GM12878 (cell line): ENCODE measurements at regions not wholly inside any gene's neighbourhood (a gene's known extent, or its start where the extent isn't known, plus 50 kb on each side); places are given as distances from the start of the nearest gene placed in this dataset.

Source experiments
- ATAC-seq: fragments of 200-7000 bp; cut with Tn5 transposase; 3 replicates; pipeline ENCODE4 v1.9.1; 2020; ENCODE audit warnings: mild to moderate bottlenecking, moderate library complexity
- BruUV-seq: library from RNA; stranded (reverse); fragments of 400-500 nt; replicated peaks from 2 replicates; lab custom pipeline; 2021; lab: Mats Ljungman, UMichigan
- CTCF ChIA-PET: fragments of 300-600 bp; sonication (Branson Sonifier 250); formaldehyde crosslinking; extraction: SDS; loops from one replicate; lab custom pipeline; 2021; ENCODE audit warnings: inconsistent platforms; lab: Yijun Ruan, JAX
- POLR2A ChIA-PET: fragments of 350-600 bp; formaldehyde crosslinking; extraction: SDS; loops from one replicate; lab custom pipeline; 2021; ENCODE audit warnings: inconsistent platforms; lab: Charles Lee
- RAD21 ChIA-PET: fragments of 300-600 bp; sonication (Branson Sonifier 250); formaldehyde crosslinking; loops from one replicate; lab custom pipeline; 2023; ENCODE audit warnings: antibody characterized with exemption; ENCODE audit not compliant: unreplicated experiment; lab: Charles Lee
- SMC1A ChIA-PET: fragments of 300-600 bp; sonication (Branson Sonifier 250); formaldehyde crosslinking; loops from one replicate; lab custom pipeline; 2023; ENCODE audit not compliant: unreplicated experiment, uncharacterized antibody; lab: Charles Lee
- DNase-seq: peaks from one replicate; pipeline ENCODE4 v3.0.0-alpha.2; 2011; ENCODE audit warnings: low read depth, low spot score
- FAIRE-seq: peaks from 3 replicates; lab custom pipeline; 2011; peaks lifted over from hg19 to GRCh38; lab: Jason Lieb, UNC
- H2AFZ ChIP-seq: 2 replicates; pipeline ENCODE4 v1.6.0; 2011; ENCODE audit warnings: low read depth, low read length, control low read depth; ENCODE audit not compliant: control insufficient read depth
- H3K27ac ChIP-seq: 2 replicates; pipeline ENCODE4 v1.5.1; 2011; ENCODE audit warnings: control low read depth; ENCODE audit not compliant: control insufficient read depth, insufficient read depth
- H3K27me3 ChIP-seq, 2 experiments: replicated peaks in 1 of 2; 2 replicates each; pipeline versions ENCODE4 v1.6.0 to v1.6.1; 2011; ENCODE audit warnings: low read length in 1 of 2; ENCODE audit not compliant: control insufficient read depth in 2 of 2, insufficient read depth in 2 of 2
- H3K36me3 ChIP-seq, 2 experiments: 2 replicates each; pipeline ENCODE4 v1.5.1; 2011; ENCODE audit warnings: low read length in 1 of 2; ENCODE audit not compliant: control insufficient read depth in 2 of 2, insufficient read depth in 2 of 2
- H3K4me1 ChIP-seq: 2 replicates; pipeline ENCODE4 v1.6.1; 2011; ENCODE audit warnings: mild to moderate bottlenecking, low read length, moderate library complexity, mixed read lengths; ENCODE audit not compliant: control insufficient read depth, insufficient read depth
- H3K4me2 ChIP-seq: 2 replicates; pipeline ENCODE4 v1.6.0; 2011; ENCODE audit warnings: control low read depth; ENCODE audit not compliant: control insufficient read depth, insufficient read depth
- H3K4me3 ChIP-seq: fragments of 200-600 bp; sonication (generic); 2 replicates; pipeline ENCODE4 v1.5.1; 2016
- H3K79me2 ChIP-seq: 2 replicates; pipeline ENCODE4 v1.6.0; 2011; ENCODE audit warnings: low read length; ENCODE audit not compliant: control insufficient read depth, insufficient read depth
- H3K9ac ChIP-seq: 2 replicates; pipeline ENCODE4 v1.8.0; 2011; ENCODE audit warnings: low read length, control low read depth, mixed read lengths; ENCODE audit not compliant: control insufficient read depth, insufficient read depth
- H3K9me3 ChIP-seq: replicated peaks from 3 replicates; pipeline ENCODE4 v1.5.1; 2011; ENCODE audit warnings: mild to moderate bottlenecking, low read length; ENCODE audit not compliant: control insufficient read depth, insufficient read depth
- H4K20me1 ChIP-seq: 2 replicates; pipeline ENCODE4 v1.6.0; 2011; ENCODE audit not compliant: control insufficient read depth, insufficient read depth
- CBX5 ChIP-seq: sonication (generic); IDR thresholded peaks from 2 replicates; pipeline ENCODE4 v1.6.1; 2016; ENCODE audit warnings: low read depth, moderate library complexity, mild to moderate bottlenecking, inconsistent platforms
- CREB1 ChIP-seq: IDR thresholded peaks from 2 replicates; pipeline ENCODE4 v1.6.1; 2012; ENCODE audit warnings: low read depth, mild to moderate bottlenecking, inconsistent platforms
- KAT2A ChIP-seq: conservative IDR thresholded peaks from 2 replicates; pipeline ENCODE4 v1.6.1; 2011; ENCODE audit warnings: low read depth, low read length; ENCODE audit not compliant: control insufficient read depth
- NFXL1 ChIP-seq: fragments of 450-650 bp; IDR thresholded peaks from 2 replicates; pipeline ENCODE4 v1.6.1; 2017; ENCODE audit warnings: antibody characterized with exemption, mild to moderate bottlenecking, borderline replicate concordance
- PML ChIP-seq: IDR thresholded peaks from 2 replicates; pipeline ENCODE4 v1.6.1; 2012; ENCODE audit warnings: low read length, inconsistent platforms
- POLR2A ChIP-seq: IDR thresholded peaks from 2 replicates; pipeline ENCODE4 v1.6.1; 2011; ENCODE audit warnings: low read depth, mild to moderate bottlenecking, low read length
- POLR2AphosphoS5 ChIP-seq: IDR thresholded peaks from 2 replicates; pipeline ENCODE4 v1.6.1; 2011; ENCODE audit warnings: mild to moderate bottlenecking, low read length, inconsistent platforms
- REST ChIP-seq: IDR thresholded peaks from 2 replicates; pipeline ENCODE4 v1.6.1; 2012; ENCODE audit warnings: mild to moderate bottlenecking, low read depth, low read length
- SIX5 ChIP-seq: IDR thresholded peaks from 2 replicates; pipeline ENCODE4 v1.6.1; 2011; ENCODE audit warnings: mild to moderate bottlenecking, low read depth, low read length, moderate library complexity; ENCODE audit not compliant: severe bottlenecking
- STAT1 ChIP-seq: fragments of 450-650 bp; conservative IDR thresholded peaks from 2 replicates; pipeline ENCODE4 v1.6.1; 2014; ENCODE audit warnings: antibody characterized with exemption, mild to moderate bottlenecking
- ZNF207 ChIP-seq: fragments of 450-650 bp; IDR thresholded peaks from 2 replicates; pipeline ENCODE4 v1.6.1; 2014; ENCODE audit warnings: antibody characterized with exemption, mild to moderate bottlenecking, borderline replicate concordance
- ZNF592 ChIP-seq: fragments of 450-650 bp; IDR thresholded peaks from 2 replicates; pipeline ENCODE4 v1.6.1; 2017; ENCODE audit warnings: mild to moderate bottlenecking, moderate library complexity
- ZSCAN29 ChIP-seq: fragments of 450-650 bp; IDR thresholded peaks from 2 replicates; pipeline ENCODE4 v1.6.1; 2017; ENCODE audit warnings: mild to moderate bottlenecking, moderate library complexity
- WGBS: methylation state at CpG from one replicate; pipeline ENCODE4 v1.1.6; 2016; ENCODE audit warnings: low lambda C conversion rate; ENCODE audit not compliant: insufficient replicate concordance, insufficient coverage; ENCODE audit errors: missing lambda C conversion rate; 5-methylcytosine and 5-hydroxymethylcytosine counted together
- in situ Hi-C: fragments of 300-500 bp; cut with MboI; formaldehyde crosslinking; loops from 9 replicates; pipeline ENCODE4 v1.14.3; 2018; ENCODE audit warnings: mixed read lengths
- intact Hi-C: fragments of 100-400 bp; cut with micrococcal nuclease; formaldehyde crosslinking; loops from one replicate; pipeline ENCODE4 v1.14.2; 2022; ENCODE audit not compliant: unreplicated experiment
- TF ChIP-seq, protein P1 (sequence below): fragments of 450-650 bp; IDR thresholded peaks from 2 replicates; pipeline ENCODE4 v1.6.1; 2017; ENCODE audit warnings: borderline replicate concordance

- no peak for TF ChIP-seq REST
- no peak for TF ChIP-seq ZNF592
Observed at GRCh38 chr2:196309691-196310090, 138.3 kb upstream of the STK17B start (continued).

- Histone ChIP-seq H3K9me3 (no peaks in the 10 kb centered on the region), H3K27me3 (no peaks in the 10 kb centered on the region), H3K79me2 (no peaks in the 10 kb centered on the region), H3K27ac (no peak overlapping the region), H3K4me1 (no peaks in the 10 kb centered on the region), H3K4me2 (no peak overlapping the region), H4K20me1 (no peaks in the 10 kb centered on the region), H3K4me3 (no peak overlapping the region), H2AFZ (no peak overlapping the region), H3K36me3 (peaks cover 7 to 12% of the 10 kb centered on the region in 2 experiments), H3K9ac (no peak overlapping the region)
- no TSS peak for BruUV-seq
- ChIA-PET RAD21 (interaction anchor here (3.3 kb wide), 1 partner anchor 140 kb away, joined by 12 read pairs; no protein-coding TSS in a partner anchor), CTCF (interaction anchor here (0.8 to 2.0 kb wide), 4 partner anchors 16 to 139 kb away, joined by 3 to 6 read pairs (median 4); no protein-coding TSS in a partner anchor), POLR2A (no interaction called here), SMC1A (interaction anchor here (1.0 to 2.1 kb wide), 4 partner anchors 9 to 207 kb away, joined by 3 to 7 read pairs (median 4); no protein-coding TSS in a partner anchor)
- intact Hi-C loops (no loop called here), in situ Hi-C loops (no loop called here)
- FAIRE-seq (no peak), ATAC-seq (no peak), DNase-seq (no peak)
- 47% methylated on average over 1 of the region's 1 CpG for WGBS
- no peak for TF ChIP-seq STAT1
- no peak for TF ChIP-seq ZSCAN29
- TF ChIP-seq, protein P1, sequence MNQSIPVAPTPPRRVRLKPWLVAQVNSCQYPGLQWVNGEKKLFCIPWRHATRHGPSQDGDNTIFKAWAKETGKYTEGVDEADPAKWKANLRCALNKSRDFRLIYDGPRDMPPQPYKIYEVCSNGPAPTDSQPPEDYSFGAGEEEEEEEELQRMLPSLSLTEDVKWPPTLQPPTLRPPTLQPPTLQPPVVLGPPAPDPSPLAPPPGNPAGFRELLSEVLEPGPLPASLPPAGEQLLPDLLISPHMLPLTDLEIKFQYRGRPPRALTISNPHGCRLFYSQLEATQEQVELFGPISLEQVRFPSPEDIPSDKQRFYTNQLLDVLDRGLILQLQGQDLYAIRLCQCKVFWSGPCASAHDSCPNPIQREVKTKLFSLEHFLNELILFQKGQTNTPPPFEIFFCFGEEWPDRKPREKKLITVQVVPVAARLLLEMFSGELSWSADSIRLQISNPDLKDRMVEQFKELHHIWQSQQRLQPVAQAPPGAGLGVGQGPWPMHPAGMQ: no peak
- no peak for TF ChIP-seq SIX5
- no peak for TF ChIP-seq POLR2A
- TF ChIP-seq CBX5: no peak
- no peak for TF ChIP-seq NFXL1
- TF ChIP-seq PML: no peak
- TF ChIP-seq ZNF207: no peak
- no peak for TF ChIP-seq KAT2A
- TF ChIP-seq CREB1: no peak
- TF ChIP-seq POLR2AphosphoS5: no peak
Observed at GRCh38 chr2:196314157-196314556, 142.8 kb upstream of the STK17B start.
